ENCODE measurements at regions not wholly inside any gene's neighbourhood (a gene's known extent, or its start where the extent isn't known, plus 50 kb on each side); places are given as distances from the start of the nearest gene placed in this dataset.

DNA sequence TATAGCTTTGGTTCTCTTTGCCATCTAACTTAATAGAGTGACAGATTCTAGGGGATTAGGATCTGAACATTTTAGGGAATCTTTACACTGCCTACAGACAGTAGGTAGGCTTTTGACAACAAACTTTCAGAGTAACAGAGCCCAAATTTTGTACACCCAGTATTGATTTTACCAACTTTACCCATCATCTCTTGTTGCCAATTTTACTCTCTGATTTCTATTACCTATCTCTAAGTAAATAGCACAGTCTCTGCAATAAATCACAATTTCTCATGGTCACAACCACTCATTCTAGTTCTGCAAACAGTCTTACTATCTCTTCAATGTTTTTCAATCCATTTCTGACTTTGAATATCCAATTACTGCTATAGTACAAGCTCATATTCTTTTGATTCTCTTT, 1097.6 kb upstream of the PHF14 start:
- no peak for DNase-seq

DNA sequence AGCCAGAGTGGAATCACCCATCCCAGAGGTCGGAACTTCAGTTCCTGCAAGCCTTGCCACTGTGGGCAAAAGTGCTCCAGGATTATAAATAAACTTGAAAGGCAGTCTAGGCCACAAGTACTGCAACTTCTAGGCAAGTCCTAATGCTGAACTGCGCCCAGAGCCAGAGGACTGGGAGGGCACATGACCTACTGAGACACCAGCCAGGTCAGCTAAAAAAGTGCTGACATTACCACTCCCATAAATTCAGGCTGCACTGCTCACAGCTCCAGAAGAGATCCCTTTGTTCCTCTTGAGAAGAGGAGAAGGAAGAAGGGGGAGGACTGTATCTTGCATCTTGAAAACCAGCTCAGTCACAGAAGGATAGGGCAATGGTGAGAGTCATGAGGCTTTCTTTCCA, 1084.1 kb upstream of the PHF14 start:
- no peak for DNase-seq

DNA sequence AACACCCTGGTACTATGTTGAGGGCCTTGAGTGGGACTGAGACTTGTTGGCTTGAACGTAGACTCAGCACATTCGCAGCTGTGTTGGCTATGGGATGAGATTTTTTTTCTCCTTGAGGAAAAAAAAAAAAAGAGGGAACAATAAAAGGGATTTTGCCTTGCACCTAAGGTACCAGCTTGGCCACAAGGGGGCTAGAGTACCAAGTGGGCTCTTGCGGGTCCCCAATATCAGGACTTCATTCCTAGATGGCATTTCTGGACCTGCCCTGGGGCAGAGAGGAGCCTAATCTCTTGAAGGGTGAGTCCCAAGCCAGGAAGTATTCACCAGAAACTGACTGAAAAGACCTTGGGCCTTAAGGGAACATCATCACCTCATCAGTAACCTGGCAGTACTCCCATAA, 1083.6 kb upstream of the PHF14 start:
- no peak for DNase-seq

DNA sequence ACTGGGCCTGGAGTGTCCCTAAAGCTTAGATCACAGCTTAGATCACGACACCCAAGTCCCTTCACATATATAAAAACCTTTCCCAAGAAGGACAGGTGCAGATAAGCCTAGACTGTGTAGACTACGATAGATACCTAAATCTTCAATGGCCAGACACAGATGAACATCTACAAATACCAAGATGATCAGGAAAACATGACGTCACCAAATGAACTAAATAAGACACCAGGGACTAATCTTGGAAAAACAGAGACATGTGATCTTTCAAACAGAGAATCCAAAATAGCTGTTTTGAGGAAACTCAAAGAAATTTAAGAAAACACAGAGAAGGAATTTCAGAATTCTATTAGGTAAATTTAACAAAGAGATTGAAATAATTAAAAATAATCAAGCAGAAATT, 1082.6 kb upstream of the PHF14 start:
- DNase-seq = no peak

GRCh38 chr7:9900339-9900738, 1073.3 kb upstream of the PHF14 start:
- DNase-seq = no peak

GRCh38 chr7:9921326-9921725, 1052.3 kb upstream of the PHF14 start:
- no peak for DNase-seq

DNA sequence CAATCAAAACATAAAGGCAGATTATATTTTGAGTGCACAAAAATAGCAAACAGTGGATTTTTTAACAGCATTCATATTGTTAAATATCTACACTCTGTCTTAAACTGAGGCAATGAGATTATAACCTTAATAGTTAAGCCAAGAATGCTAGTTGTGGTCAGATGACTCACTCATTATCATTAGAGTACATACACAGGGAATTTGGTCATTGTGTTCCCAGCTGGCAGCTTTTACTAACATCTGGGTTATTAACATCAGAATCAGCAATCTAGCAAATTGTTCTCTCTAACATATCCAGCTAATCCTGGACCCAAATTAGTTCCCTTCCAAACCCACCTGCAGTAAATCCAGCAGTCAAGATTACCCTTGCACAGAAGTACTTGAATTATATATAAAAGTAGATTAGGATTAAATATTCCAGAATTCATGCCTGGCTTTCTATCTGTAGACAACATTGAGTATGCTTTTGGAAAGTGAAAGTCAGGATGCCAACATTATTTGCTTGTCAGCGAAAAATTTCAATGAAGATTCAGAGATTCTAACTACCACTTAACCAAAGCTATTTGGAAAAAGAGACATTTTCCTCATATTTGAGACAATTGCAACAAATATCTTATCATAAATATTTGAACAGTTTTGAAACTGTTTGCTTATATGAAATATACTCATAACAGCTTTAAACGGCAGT, 1035.6 kb upstream of the PHF14 start:
- no peak for DNase-seq

- DNase-seq = no peak
Observed at GRCh38 chr7:9939176-9939575, 1034.5 kb upstream of the PHF14 start.

DNA sequence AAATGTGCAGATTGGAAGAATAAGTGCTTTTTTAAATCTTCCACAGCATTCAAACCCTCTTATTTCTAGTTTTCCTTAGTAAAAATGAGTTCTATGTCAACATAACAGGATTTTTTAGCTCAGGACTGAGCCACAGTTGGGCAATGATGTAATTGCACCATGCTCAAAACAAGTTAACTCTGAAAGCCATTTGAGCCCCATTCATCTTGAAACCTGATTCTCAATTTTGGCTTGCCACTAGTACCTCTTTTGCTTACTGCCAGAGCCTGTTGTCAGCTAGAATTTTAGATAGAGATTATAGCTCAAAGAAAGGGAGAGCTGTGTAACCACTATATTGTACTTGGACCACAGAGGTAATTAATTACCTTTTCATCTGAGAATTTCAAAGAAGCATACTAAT, 1028.5 kb upstream of the PHF14 start:
- no peak for DNase-seq

- DNase-seq = no peak
Observed at GRCh38 chr7:9945857-9946256, 1027.8 kb upstream of the PHF14 start.

DNA sequence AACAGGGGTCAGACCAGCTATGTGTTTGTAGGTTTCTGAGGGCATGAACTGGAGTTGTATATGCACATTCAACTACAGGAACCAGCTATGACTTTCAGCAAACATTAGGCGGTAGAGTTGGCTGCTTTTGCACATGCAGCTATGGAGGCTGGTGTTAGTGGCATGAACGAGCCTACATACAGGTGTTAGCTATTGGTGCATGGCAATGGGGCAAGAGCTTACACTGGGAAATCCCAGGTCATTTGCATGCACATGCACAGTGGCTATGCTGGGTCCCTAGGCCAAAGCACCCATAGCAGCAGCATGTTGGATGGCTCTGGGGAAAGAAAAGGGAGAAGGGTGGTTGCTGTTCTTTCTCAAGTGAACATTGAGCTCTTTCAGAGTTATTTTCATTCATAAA, 1018.5 kb upstream of the PHF14 start:
- no peak for DNase-seq

GRCh38 chr7:9958486-9958885, 1015.2 kb upstream of the PHF14 start:
- no peak for DNase-seq

DNA sequence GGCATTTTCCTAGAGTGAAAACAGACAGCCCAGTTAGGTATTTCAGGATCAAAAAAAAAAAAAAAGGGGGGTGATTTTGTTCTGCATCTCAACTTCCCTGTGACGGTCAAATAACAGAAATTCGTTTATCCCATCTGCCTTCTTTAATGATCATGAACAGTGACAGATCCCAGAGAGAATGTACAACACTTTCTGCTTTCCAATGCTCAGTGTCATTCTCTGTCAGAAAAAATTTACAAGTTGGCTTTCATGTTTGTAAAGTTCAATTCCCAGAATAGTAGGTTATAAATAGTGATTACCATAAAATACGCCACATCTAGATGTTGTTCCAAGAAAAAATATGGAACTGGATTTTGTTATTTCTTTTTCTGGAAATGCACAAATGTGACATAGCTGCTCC, 1013.2 kb upstream of the PHF14 start:
- no peak for DNase-seq

DNA sequence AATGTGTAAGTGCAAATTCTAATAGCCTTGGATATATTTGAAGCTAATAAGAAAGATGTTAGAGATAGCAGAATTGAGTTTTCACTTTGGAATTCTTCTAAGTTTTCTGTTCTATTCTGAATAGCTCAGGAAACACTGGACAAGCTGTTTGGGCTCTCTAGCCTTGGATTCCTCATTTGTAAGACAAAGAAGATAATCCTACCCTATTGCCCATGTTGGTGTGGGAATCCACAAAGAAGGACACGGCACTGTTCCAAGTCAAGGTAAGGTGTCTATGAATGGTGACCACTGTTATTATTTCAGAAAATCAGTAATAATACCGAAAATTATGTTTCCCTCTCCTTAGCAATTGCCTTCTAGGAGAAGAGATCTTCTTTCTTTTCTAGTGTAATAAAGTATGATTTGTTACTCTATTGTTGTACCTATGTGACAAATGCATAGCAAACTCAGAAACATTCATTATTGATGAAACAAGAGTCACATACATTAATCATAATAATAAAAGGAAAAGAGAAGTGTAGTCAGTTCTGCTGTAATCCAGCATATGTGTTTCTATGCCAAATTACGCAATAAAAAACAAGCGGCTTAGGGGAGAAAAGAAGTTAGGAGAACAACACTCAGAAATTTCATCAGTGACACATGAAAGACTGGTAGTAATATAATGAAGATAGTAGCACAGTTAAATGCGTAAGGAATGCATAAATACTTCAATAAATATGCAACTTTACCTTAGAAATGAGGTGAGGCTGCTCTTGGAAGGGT, 1012.3 kb upstream of the PHF14 start:
- no peak for DNase-seq

GRCh38 chr7:9962742-9963141, 1010.9 kb upstream of the PHF14 start:
- no peak for DNase-seq

- no peak for DNase-seq
Observed at GRCh38 chr7:9978106-9979064, 995.3 kb upstream of the PHF14 start.

DNA sequence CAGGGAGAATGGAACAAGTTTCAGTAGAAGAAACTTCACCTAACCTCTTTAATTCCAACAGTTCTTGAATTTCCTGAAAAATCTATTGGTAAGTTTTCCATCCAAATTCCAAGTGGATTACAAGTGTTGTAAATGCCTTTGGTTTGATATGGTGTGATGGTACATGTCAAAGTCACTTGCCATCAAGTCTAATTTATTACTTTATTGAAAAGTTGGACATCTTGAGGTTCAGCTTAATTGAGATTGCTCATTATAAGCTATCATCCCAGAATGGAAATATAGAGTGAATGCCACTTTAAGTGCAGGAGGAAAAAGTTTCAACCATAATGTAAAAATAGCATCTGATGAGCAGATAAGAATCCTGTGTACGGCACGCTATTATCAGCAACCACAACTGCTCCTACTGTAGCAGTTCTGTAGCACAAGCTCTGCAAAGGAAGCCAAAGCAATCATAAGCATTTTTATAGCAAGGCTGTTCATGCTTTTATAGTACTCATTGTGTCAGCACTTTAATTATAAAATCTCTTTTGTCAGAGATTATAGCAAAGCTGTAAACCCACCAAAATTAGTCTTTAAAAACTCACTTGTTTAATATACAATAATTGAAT, 991.8 kb upstream of the PHF14 start:
- no peak for DNase-seq

- DNase-seq = no peak
Observed at GRCh38 chr7:9983048-9983447, 990.6 kb upstream of the PHF14 start.

GRCh38 chr7:10015687-10016086, 958.0 kb upstream of the PHF14 start:
- DNase-seq = no peak

DNA sequence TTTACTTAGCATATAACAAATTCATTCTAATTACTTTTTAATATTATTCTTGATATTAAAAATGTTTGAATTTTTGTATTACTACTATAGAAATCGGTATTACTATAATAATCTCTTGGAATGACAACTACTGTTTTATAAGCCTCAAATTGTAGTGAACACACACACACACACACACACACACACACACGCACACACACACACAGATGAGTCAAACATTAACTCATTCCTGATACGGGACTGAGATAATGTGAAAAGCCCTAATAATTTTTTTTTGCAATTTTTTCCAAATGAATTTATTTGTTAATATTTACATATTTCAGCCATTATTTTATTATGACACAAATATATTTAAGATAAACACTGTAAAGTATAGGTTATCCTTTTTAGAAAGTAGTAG, 951.2 kb upstream of the PHF14 start:
- DNase-seq = no peak

GRCh38 chr7:10022957-10023356, 950.7 kb upstream of the PHF14 start:
- no peak for DNase-seq

DNA sequence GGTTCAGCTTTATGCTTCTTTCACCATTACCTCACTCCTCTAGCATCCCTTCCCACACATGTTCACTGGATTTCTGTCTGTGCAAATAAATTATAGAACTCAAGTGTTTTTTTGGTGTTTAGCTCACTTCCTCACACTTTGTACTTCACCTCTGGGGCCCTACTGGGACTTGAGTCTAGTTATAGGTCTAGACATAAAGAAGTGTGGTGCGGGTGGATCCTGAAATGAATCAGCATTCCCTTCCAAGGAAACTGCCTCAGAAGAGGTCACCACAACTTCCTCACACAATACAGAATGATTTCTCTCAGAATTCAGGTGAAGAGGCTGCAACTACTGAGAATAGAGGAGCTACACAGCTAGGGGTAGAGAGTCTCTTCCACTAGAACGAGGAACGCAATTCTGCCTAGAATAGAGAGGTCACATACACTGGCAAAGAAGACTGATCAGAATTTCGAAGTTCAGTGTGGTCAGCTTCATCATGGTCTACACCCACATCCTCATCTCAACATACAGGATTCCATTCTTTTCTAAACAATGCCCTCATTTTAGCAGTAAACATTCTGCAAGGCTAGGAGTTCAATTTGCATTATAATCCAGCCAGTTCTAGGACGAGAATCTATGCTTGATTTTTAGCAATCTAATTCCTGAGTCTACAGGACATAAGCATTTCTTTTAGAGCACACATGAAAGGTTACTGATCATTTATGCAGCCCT, 938.7 kb upstream of the PHF14 start:
- DNase-seq = no peak

DNA sequence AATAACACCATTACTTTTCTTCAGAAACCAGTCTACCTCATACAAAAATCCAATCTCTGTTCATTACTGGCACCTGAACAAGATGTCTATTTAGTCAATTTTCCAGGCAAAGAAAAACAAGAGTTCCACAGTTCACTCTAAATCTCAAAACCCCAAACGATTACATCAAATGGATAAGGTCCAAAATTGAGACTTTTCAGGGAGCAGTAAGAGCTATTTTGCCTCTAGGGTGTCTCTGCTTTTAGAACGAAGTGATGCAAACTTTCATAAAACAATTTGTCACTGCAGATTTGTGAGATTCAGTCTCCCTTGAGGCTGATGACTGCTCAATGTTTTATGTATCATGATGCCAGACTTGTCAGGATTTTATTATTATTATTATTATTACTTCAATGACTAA, 937.0 kb upstream of the PHF14 start:
- no peak for DNase-seq
